ENCODE measurements at regions not wholly inside any gene's neighbourhood (a gene's known extent, or its start where the extent isn't known, plus 50 kb on each side); places are given as distances from the start of the nearest gene placed in this dataset.

- TF ChIP-seq CTCF (IDR thresholded peaks at IDR 0.05), result no peak
- no peak for TF ChIP-seq POLR2A (IDR thresholded peaks at IDR 0.05)
- TF ChIP-seq POLR2AphosphoS5 (IDR thresholded peaks at IDR 0.05), result no peak
- no peak for TF ChIP-seq EP300 (IDR thresholded peaks at IDR 0.05)
Measured at GRCh38 chr6:139436200-139436956, 61.9 kb upstream of the CITED2 start.
